H9 (cell line): ENCODE measurements at regions not wholly inside any gene's neighbourhood (a gene's known extent, or its start where the extent isn't known, plus 50 kb on each side); places are given as distances from the start of the nearest gene placed in this dataset.

Source experiments
- DNase-seq: peaks from one replicate; pipeline ENCODE4 v3.0.0-alpha.2; 2017
- H2AFZ ChIP-seq: one replicate; pipeline ENCODE4 v1.6.1; 2013; ENCODE audit warnings: mild to moderate bottlenecking, low read length, control low read depth, moderate library complexity
- H2AK5ac ChIP-seq: 2 replicates; pipeline ENCODE4 v1.6.1; 2013; ENCODE audit warnings: low read length, control low read depth, mixed read lengths; ENCODE audit not compliant: insufficient read length
- H2BK120ac ChIP-seq: one replicate; pipeline ENCODE4 v1.6.1; 2013; ENCODE audit warnings: low read depth, mild to moderate bottlenecking, low read length, control low read depth, inconsistent platforms; ENCODE audit not compliant: poor library complexity, severe bottlenecking
- H2BK12ac ChIP-seq: 2 replicates; pipeline ENCODE4 v1.6.1; 2013; ENCODE audit warnings: low read length, control low read depth, mixed read lengths, low read depth; ENCODE audit not compliant: insufficient read length
- H2BK15ac ChIP-seq: 2 replicates; pipeline ENCODE4 v1.6.1; 2013; ENCODE audit warnings: low read depth, low read length, control low read depth
- H2BK20ac ChIP-seq: one replicate; pipeline ENCODE4 v1.6.1; 2013; ENCODE audit warnings: low read depth, mild to moderate bottlenecking, low read length, control low read depth, inconsistent platforms; ENCODE audit not compliant: poor library complexity, severe bottlenecking
- H2BK5ac ChIP-seq: 2 replicates; pipeline ENCODE4 v1.6.1; 2013; ENCODE audit warnings: low read length, control low read depth, mixed read lengths; ENCODE audit not compliant: insufficient read length
- H3K14ac ChIP-seq: 2 replicates; pipeline ENCODE4 v1.6.1; 2013; ENCODE audit warnings: low read length, control low read depth; ENCODE audit not compliant: insufficient read depth
- H3K18ac ChIP-seq: 2 replicates; pipeline ENCODE4 v1.6.1; 2013; ENCODE audit warnings: low read depth, mild to moderate bottlenecking, mixed read lengths, low read length, control low read depth; ENCODE audit not compliant: insufficient read length
- H3K23ac ChIP-seq: 2 replicates; pipeline ENCODE4 v1.6.1; 2013; ENCODE audit warnings: low read length, control low read depth, mixed read lengths, low read depth; ENCODE audit not compliant: insufficient read length
- H3K23me2 ChIP-seq: 2 replicates; pipeline ENCODE4 v1.6.1; 2013; ENCODE audit warnings: low read depth, mild to moderate bottlenecking, mixed read lengths, low read length, control low read depth; ENCODE audit not compliant: insufficient read length, poor library complexity, severe bottlenecking
- H3K27ac ChIP-seq: 2 replicates; pipeline ENCODE4 v1.5.1; 2013; ENCODE audit warnings: low read length, control low read depth, mixed read lengths, low read depth; ENCODE audit not compliant: insufficient read length
- H3K27me3 ChIP-seq: 2 replicates; pipeline ENCODE4 v1.6.1; 2013; ENCODE audit warnings: low read length, control low read depth, inconsistent platforms; ENCODE audit not compliant: insufficient read depth
- H3K4ac ChIP-seq: 2 replicates; pipeline ENCODE4 v1.6.1; 2013; ENCODE audit warnings: low read depth, mild to moderate bottlenecking, control low read depth, inconsistent platforms, low read length, moderate library complexity
- H3K4me1 ChIP-seq: 2 replicates; pipeline ENCODE4 v1.6.1; 2013; ENCODE audit warnings: low read length, control low read depth, inconsistent platforms; ENCODE audit not compliant: insufficient read depth
- H3K4me2 ChIP-seq: 2 replicates; pipeline ENCODE4 v1.6.1; 2013; ENCODE audit warnings: low read length, control low read depth, mixed read lengths; ENCODE audit not compliant: insufficient read length, insufficient read depth
- H3K56ac ChIP-seq: 2 replicates; pipeline ENCODE4 v1.6.1; 2013; ENCODE audit warnings: low read depth, mild to moderate bottlenecking, mixed read lengths, low read length, control low read depth; ENCODE audit not compliant: insufficient read length
- H3K79me1 ChIP-seq: 2 replicates; pipeline ENCODE4 v1.6.1; 2013; ENCODE audit warnings: low read depth, mild to moderate bottlenecking, moderate library complexity, low read length, control low read depth, inconsistent platforms; ENCODE audit not compliant: insufficient read depth, poor library complexity, severe bottlenecking
- H3K79me2 ChIP-seq: 2 replicates; pipeline ENCODE4 v1.6.1; 2013; ENCODE audit warnings: low read length, control low read depth, inconsistent platforms; ENCODE audit not compliant: insufficient read depth
- H3K9ac ChIP-seq: 2 replicates; pipeline ENCODE4 v1.6.1; 2013; ENCODE audit warnings: low read length, control low read depth, mixed read lengths; ENCODE audit not compliant: insufficient read length; ENCODE audit errors: extremely low read depth
- H3K9me3 ChIP-seq: one replicate; pipeline ENCODE4 v1.6.1; 2013; ENCODE audit warnings: low read depth, low read length, inconsistent platforms; ENCODE audit not compliant: control insufficient read depth
- H3T11ph ChIP-seq: one replicate; pipeline ENCODE4 v1.6.1; 2013; ENCODE audit warnings: mild to moderate bottlenecking, low read length, control low read depth, inconsistent platforms
- H4K20me1 ChIP-seq: one replicate; pipeline ENCODE4 v1.6.1; 2013; ENCODE audit not compliant: control insufficient read depth, insufficient read length, insufficient read depth
- H4K5ac ChIP-seq: 2 replicates; pipeline ENCODE4 v1.6.1; 2013; ENCODE audit warnings: low read depth, mild to moderate bottlenecking, mixed read lengths, low read length, control low read depth; ENCODE audit not compliant: insufficient read length
- H4K8ac ChIP-seq: replicated peaks from 2 replicates; pipeline ENCODE4 v1.6.1; 2013; ENCODE audit warnings: low read length, control low read depth, mixed read lengths, low read depth; ENCODE audit not compliant: insufficient read length
- H4K91ac ChIP-seq: 2 replicates; pipeline ENCODE4 v1.6.1; 2013; ENCODE audit warnings: low read depth, mild to moderate bottlenecking, moderate library complexity, mixed read lengths, low read length, control low read depth; ENCODE audit not compliant: insufficient read length
- H3K27ac Mint-ChIP-seq, 3 experiments: 2 replicates in 2 of 3; 3 replicates in 1 of 3; pipeline ENCODE4 v1.8.0; 2020 to 2021; ENCODE audit warnings: mixed read lengths in 3 of 3, mild to moderate bottlenecking in 1 of 3, moderate library complexity in 1 of 3
- H3K27me3 Mint-ChIP-seq: 2 replicates; pipeline ENCODE4 v1.8.0; 2021; ENCODE audit warnings: low read depth, mild to moderate bottlenecking, moderate library complexity, mixed read lengths
- H3K36me3 Mint-ChIP-seq, 3 experiments: 2 replicates in 2 of 3; 3 replicates in 1 of 3; pipeline ENCODE4 v1.8.0; 2020 to 2021; ENCODE audit warnings: low read depth in 3 of 3, mixed read lengths in 3 of 3; ENCODE audit not compliant: insufficient read depth in 1 of 3
- H3K4me1 Mint-ChIP-seq, 2 experiments: 2 replicates each; pipeline ENCODE4 v1.8.0; 2020; ENCODE audit warnings: mixed read lengths in 2 of 2
- H3K4me3 Mint-ChIP-seq, 2 experiments: 2 replicates in 1 of 2; 3 replicates in 1 of 2; pipeline ENCODE4 v1.8.0; 2020 to 2021; ENCODE audit warnings: mild to moderate bottlenecking in 2 of 2, mixed read lengths in 2 of 2, moderate library complexity in 1 of 2
- H3K9me3 Mint-ChIP-seq, 2 experiments: 2 replicates in 1 of 2; 3 replicates in 1 of 2; pipeline ENCODE4 v1.8.0; 2020; ENCODE audit warnings: mild to moderate bottlenecking in 2 of 2, mixed read lengths in 2 of 2, moderate library complexity in 1 of 2
- TF ChIP-seq, protein P1 (sequence below): fragments of 200-600 bp; sonication (generic); conservative IDR thresholded peaks from 3 replicates; pipeline ENCODE4 v1.8.0; 2021; ENCODE audit warnings: antibody characterized with exemption, mild to moderate bottlenecking

DNA sequence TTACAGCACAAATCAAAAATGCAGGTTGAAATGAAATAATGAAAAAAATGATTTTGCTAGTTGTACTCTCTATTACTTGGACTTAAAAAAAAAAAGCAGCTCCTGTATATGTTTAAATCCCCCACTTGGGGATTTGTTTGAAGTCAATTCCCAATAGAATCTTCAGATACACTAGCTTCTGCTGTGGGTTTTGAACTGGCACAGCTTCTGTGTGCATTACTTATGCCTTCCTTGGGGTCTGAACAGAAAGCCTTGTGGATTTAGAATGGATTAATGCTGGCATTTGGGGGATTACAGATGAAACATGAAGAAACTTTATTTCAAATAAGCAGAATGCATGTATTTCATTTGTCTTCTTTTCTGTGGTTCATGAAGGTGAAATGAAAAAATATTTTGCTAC lies 513.2 kb upstream of the TBL1XR1 start:
- Histone ChIP-seq H3K4me1 (no peaks in the 10 kb centered on the region; the same call in 1 of the 2 replicates), H4K91ac (no peak overlapping the region), H2BK12ac (no peak overlapping the region), H3T11ph (no peak overlapping the region), H3K23ac (no peak overlapping the region), H3K18ac (no peak overlapping the region), H3K14ac (no peak overlapping the region), H2BK5ac (no peak overlapping the region), H4K5ac (no peak overlapping the region), H3K4me2 (no peak overlapping the region), H3K79me2 (no peaks in the 10 kb centered on the region), H3K4ac (no peak overlapping the region), H2BK20ac (no peak overlapping the region), H2AK5ac (no peak overlapping the region), H4K8ac (no peak overlapping the region), H4K20me1 (no peaks in the 10 kb centered on the region), H2BK120ac (no peak overlapping the region), H3K56ac (no peak overlapping the region), H3K23me2 (no peaks in the 10 kb centered on the region), H3K9me3 (no peaks in the 10 kb centered on the region), H3K27me3 (no peaks in the 10 kb centered on the region), H3K79me1 (no peaks in the 10 kb centered on the region), H2AFZ (no peak overlapping the region), H3K9ac (no peak overlapping the region), H3K27ac (no peak overlapping the region), H2BK15ac (no peak overlapping the region)
- H3K4me3 Mint-ChIP-seq, result no peak overlapping the region
- H3K4me1 Mint-ChIP-seq, result peaks cover 11 to 16% of the 10 kb centered on the region in 2 experiments
- no peaks in the 10 kb centered on the region; a peak in 1 of 7 replicates for H3K36me3 Mint-ChIP-seq
- no peaks in the 10 kb centered on the region for H3K9me3 Mint-ChIP-seq
- H3K27ac Mint-ChIP-seq, result no peak overlapping the region
- DNase-seq, result no peak
- no peaks in the 10 kb centered on the region for H3K27me3 Mint-ChIP-seq
- TF ChIP-seq, protein P1, sequence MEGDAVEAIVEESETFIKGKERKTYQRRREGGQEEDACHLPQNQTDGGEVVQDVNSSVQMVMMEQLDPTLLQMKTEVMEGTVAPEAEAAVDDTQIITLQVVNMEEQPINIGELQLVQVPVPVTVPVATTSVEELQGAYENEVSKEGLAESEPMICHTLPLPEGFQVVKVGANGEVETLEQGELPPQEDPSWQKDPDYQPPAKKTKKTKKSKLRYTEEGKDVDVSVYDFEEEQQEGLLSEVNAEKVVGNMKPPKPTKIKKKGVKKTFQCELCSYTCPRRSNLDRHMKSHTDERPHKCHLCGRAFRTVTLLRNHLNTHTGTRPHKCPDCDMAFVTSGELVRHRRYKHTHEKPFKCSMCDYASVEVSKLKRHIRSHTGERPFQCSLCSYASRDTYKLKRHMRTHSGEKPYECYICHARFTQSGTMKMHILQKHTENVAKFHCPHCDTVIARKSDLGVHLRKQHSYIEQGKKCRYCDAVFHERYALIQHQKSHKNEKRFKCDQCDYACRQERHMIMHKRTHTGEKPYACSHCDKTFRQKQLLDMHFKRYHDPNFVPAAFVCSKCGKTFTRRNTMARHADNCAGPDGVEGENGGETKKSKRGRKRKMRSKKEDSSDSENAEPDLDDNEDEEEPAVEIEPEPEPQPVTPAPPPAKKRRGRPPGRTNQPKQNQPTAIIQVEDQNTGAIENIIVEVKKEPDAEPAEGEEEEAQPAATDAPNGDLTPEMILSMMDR, result no peak
